ENCODE measurements at regions not wholly inside any gene's neighbourhood (a gene's known extent, or its start where the extent isn't known, plus 50 kb on each side); places are given as distances from the start of the nearest gene placed in this dataset.
A peak's percentile ranks its signal among the peaks of the same experiment; 100 is the strongest.

DNA sequence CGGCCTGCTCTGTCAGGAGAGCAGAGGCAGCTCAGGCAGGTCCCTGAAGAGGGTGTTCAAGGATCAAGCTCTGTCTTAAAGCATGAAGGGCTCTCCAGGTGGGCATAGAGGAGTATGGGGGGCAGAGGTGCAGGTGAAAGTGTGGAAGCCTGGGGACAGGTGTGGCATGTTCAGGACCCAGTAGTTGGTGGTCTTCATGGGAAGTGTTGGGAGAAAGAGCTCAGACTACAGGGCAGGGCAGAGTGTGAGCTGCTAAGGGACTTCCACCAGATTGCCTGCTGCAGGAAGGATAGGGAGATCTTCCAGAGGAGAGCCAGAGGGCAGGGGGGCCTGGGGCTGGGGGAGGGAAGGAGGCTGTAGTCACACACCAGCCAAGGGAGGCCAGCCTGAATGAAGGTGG lies 156.5 kb upstream of the GDF10 start:
- no peak for DNase-seq (ENCODE audit: low spot score)

DNA sequence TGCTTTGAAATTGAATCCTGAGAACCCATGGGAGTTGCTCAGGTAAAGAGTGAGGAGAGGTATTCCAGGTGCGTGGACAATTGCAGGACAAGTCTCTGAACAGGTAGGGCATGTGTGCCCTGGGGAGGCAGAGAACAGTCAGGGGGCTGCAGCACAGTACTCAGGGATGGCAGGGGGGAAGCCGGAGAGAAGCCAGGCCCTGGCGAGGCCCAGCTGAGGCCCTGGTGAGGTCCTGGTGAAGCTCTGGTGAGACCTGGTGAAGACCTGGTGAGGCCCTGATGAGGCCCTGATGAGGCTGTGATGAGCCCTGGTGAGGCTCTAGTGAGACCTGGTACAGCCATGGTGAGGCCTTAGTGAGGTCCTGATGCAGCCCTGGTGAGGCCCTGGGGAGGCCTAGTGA lies 155.5 kb upstream of the GDF10 start:
- DNase-seq (ENCODE audit: low spot score): no peak

DNA sequence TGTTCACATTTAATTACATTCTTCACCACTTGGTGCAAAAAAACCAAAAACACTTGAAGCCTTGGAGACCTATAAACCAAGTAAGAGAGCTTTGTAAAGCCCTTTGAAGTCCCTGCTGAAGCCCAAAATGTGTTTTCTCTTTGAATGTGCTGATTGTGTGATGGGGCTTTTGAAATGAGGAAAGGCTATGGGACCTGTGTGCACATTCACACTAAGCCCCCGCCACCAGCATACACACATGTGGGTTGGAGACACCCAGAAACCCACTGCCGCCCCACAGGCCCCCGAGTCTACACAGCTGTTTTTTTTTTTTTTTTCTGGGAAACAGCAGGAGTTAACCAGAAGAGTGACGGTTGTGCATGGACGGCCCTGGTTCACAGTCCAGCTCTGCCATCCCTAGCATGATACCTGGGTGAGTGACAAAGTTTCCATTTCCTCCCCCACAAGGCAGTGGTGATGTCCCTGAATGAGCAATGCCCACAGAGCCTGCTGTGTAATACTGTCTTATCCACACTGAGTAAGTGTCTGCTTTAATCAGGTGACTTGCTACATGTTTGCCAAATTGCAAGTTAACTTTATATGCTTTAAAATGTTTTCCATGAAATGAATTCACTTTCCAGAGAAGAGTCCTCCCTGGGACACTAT lies 154.6 kb upstream of the GDF10 start:
- no peak for DNase-seq (ENCODE audit: low spot score)

DNA sequence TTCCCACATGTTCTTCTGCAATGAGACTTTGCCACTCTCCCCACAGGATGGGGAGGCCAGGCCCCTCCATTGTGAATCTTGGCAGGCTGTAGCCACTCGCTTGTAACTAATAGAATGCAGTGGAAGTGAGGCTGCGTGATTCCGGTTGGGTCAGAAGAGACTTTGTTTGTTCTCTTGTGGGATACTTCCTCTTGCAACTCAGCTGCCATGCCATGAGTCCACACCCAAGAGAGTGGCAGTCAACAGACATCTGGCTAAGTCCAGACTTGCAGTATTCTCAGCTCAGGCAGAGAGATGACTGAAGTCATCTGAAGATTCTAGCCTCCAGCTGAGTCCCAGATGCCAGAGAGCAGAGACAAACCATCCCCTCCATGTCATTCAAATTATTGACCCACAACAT lies 153.4 kb upstream of the GDF10 start:
- no peak for DNase-seq (ENCODE audit: low spot score)

DNA sequence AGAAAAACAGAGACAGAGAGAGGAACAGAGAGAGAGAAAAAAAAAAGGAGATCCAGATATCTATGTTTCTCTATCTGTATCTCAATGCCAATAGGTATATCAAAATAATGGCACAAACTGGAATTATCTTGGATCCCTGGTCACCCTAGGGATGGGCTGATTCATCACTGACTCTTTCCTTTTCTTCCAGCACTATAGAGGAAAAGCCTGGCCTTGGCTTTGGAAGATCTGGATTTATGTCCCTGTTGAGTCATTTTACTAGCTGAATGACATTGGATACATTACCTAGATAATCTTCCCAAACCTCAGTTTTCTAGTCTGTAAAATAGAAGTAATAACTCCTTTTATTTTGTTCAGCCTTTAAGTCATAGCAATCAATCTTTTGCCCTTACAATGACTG lies 152.8 kb upstream of the GDF10 start:
- no peak for DNase-seq (ENCODE audit: low spot score)

DNA sequence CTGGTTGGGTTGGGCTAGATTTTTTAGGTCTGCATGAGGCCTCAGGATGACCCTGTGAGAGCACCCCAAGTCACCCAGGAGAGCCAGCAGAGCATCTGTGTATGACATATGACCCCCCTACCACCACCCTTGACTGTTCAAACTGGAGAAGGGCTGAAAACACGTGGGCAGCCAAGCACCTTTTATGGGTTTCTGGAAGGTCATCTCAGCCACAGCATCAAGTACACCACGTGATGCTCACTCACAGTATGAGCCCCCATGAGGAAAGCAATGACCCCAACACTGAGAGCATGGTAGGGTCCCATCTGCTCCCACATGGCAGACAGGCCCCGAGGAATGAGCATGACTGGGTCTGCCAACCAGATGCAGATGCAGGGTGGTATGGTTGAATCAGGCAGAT lies 149.4 kb upstream of the GDF10 start:
- no peak for DNase-seq (ENCODE audit: low spot score)

DNA sequence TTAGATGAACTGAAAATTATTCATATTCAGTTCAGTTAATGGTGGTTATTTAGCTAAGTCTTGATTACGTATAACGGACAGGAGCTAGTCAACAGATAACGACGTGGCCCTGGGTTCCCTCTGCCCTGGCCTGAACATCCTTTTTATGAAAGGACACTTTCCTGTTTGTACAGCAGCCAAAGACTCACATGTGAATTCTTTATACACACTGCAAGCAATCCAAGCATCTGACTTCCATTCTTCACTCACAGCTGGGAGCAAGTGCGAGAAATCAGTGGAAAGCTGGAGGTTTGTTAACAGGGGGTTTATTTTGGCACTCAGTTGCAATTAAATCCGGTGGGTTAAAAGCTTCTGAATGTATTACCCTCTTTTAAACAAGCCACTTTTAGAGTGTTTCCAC lies 148.1 kb upstream of the GDF10 start:
- DNase-seq (ENCODE audit: low spot score): no peak

DNA sequence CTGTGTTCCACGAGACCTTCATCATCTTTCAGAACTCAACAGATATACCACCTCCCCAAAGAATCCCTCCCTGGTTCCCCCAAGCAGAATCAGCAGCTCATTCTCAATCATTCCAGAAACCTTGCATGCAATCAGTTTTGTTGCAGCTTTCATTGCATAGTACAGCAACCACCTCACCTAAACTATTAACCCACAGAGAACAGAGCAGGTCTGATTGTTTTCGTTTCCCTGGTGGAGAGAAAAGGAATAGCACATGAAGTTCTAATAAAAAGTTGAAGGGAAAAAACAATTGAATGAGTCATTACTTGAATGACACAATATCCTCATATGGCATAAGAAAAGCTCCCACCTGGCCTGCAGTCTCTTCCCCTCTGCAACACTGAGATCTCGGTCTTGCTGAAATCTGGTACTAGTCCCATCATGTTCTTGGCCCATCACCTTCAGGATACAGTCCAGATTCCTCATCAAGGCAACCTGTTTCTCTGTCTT lies 147.1 kb upstream of the GDF10 start:
- DNase-seq (ENCODE audit: low spot score): no peak

DNA sequence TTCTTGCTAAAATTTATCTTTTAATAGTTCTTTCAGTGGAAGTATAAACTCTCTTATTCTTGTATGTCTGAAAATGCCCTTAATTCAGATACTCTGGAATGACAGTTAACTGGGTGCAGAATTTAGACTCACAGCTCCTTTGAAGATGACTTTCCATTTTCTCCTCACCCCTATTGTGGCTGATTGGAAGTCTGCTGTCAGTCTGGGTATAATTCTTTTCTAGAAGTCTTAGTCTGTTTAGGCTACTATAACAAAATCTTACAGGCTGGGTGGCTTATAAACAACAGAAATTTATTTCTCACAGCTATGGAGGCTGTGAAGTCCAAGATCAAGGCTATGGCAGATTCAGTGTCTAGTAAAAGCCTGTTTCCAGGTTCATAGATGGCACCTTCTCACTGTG lies 145.2 kb upstream of the GDF10 start:
- no peak for DNase-seq (ENCODE audit: low spot score)

DNA sequence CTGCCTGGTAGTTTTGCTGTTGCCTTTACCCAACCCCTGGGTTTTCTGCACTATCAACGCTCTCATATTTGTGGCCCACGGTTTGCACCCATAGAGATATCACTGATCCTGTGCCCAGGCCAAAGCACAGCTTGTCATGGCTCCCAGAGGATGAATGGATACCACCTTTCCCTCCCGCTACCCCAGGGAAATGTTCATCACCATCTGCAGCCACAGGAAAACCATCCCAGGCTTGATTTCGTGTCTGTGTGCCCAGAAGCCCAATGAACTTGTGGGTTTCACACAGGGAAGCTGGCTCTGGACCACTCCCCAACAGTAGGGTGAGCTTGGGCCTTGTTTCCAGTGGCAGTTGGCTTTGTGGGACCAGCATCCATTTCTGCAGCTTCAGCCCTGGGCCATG lies 143.1 kb upstream of the GDF10 start:
- no peak for DNase-seq (ENCODE audit: low spot score)

DNA sequence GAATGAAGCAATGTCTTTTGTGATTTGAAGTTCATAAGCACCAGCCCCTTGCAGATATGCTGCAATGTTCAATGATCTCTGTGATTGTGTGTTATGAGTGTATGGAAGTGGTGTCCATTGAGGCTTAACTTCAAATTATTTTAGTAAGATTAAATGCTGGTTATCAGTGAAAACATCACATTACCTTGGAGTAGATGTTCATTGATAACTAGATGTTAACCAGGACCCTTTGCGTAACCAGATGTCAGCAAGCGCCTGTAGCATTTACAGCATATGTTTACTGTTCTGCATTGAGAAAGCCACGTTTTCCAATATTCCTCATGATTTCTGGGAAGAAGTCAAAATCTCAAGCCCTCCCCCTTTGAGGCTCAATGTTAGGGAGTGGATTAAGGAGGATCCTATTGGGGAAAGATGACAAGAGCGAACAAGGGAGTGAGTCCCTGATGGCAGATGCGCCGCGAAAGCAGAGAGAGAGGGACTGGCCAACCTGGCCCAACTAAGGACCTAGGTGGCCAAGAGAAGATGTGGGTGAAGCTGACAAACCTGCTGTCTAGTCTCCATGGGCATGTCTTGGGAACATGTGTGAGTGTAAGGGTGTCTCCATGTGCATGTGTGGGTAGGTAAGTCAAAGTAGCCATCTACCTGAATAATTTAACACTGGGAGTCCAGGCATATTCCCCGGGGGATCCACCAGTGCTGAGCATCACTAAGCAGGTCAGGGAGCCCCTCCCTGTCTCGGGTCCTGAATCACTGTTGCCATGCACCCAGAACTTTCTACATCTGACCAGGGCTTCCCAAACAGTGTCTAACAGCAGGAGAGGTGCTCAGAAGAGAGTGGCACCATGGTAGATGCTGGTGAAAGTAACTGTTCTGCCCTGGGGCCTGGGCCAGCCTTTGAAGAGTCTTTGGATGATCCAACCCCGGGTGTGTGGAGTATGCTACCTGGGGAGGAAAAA lies 141.6 kb upstream of the GDF10 start:
- no peak for DNase-seq (ENCODE audit: low spot score)

DNA sequence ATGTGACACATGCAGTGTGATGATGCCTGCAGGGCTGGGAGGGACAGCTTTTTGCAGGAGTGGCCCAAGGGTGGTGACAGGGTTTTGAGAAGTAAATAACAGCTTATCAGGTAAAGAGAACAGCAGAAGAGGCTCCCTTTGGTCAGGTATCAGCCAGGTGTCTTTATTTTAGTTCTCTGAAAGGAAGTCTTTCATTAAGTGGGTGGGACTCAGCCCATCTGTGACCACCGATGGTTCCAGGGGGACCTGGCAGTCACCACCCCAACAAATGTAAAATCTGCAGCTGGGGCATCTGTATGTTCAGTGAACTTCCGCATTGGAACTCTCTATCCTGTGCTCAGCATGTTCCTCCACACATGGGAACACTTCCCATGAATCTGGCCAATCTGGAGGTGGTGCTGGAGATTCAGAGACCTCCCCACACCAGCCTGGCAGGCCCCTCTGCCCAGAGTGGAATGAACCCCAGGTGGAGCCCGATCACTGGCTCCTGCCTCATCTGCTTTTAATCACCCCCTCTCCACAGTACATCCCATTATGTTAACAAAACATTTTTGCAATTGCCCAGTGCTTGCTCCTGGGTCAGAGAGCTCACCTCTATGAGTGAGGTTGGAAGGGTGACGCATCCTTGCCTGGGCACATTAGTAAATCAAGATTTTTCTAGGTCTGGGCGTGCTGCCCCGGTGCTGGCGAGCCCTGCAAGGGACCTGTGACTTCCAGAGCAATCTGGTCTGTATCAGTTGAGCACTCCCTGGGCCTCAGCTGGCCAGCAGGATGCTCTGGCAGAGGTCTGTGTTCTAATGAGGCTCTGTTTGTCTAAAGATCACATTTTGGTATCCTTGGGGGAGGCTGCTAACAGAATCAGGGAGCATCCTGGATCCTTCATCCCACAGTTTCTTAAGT lies 140.4 kb upstream of the GDF10 start:
- DNase-seq (ENCODE audit: low spot score): no peak

DNA sequence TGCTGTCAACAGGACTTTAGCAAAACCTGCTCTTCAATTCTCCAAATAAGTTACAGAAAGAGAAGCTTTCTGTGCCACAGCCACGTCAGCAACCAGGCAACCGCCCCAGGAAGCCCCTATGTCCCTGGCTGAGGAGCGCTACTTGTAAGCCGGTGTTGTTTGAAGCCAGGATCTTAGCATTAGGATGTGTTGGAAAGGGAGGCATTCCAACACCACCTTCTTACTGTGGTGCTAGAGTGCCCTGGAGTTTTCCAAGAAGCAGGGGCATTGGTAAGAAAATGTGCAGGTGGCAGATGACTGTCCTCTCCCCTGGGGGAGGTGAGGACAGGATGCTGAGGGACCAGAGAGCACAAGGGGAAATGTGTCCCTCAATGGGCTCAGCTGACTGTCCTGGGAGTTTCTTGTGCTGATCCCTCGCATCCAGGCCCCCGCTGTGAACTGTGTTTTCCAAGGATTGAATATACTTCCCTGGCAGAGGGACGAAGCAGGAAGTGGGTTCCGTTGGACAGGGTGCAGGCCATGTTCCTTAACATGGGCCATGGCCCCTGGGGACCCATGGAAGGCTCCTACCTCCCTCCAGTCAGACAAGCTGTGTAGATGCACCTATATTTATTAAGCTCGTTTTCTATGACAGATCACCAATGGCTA lies 139.6 kb upstream of the GDF10 start:
- DNase-seq (ENCODE audit: low spot score): no peak

DNA sequence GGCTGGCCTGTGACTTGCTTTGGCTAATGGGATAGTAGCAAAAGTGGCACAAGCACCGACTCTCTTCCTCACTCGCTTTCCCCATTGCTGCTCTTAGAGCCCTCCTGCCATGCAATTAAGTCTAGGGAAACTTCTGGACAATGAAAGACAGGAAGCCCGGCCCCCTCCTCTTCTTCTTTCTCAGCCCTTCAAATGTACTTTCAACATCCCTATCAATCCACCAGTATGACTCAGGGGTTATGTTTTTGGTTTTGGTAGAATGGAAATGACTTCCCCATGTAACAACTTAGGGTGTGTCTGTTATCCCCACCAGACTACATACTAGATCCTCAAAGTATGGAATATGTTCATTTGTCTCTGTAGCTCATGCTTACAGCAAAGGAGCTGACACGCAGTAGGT lies 139.0 kb upstream of the GDF10 start:
- no peak for DNase-seq (ENCODE audit: low spot score)

DNA sequence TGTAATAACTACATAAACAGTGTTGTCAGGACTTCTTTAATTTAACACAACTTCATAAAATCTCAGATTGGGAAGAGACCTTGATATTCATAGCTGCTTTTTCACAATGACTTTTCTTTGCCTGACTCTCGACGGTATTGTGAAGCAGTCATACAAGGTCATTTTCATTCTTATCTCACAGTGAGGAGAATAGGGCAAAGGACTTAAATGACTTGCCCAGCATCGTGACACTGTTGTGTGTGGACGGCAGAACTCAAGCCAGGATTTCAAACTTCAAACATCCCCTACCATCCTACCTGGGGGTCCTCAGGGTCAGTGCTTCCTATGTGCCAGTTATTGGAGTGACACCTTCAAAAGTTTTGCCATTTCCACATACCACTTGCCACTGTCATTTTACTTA lies 138.5 kb upstream of the GDF10 start:
- no peak for DNase-seq (ENCODE audit: low spot score)

DNA sequence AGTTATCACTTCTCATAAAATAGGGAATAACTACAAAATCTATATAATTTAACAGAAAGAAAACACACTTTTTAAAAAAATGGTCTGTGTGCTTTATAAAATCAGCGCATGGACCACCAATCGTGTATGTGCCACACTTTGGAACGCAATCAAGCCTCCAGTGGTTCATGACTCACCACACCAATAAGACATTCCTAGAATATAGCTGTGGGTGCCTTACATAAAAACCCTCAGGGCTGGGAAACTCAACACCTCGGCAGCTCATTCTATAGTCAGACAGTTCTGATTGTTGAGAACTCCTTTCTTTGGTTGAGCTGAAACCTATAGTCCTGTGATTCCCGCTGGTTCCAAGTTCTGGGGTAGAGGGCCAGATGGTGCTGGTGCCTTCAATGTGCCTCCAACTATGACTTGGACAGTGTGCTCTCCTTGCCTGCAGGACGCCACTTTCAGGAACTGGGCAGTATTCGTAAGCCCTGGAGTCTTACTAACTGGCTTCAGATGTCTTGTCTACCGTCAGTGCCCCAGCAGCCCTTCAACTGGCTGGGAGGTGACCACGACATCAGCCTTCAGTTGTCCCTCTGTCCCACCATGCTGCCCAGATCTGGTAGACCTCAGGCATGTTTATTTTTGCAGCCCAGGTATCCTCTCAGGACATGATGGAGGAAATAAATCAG lies 135.7 kb upstream of the GDF10 start:
- no peak for DNase-seq (ENCODE audit: low spot score)

DNA sequence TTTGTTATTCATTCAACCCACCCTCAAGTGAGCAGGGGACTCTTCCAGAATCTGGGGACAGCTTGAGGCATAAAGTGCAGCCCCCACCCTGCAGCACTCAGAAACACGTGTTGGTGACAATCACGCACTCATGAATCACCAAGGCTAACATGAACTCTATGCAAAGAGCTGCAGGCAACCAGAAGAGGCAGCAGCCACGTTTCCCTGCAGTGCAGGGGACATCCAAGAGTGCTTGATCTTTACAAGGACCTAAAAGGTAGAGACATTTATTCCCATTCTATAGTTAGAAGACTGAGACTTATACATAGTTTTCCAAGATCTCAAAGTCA lies 135.2 kb upstream of the GDF10 start:
- DNase-seq (ENCODE audit: low spot score): no peak

DNA sequence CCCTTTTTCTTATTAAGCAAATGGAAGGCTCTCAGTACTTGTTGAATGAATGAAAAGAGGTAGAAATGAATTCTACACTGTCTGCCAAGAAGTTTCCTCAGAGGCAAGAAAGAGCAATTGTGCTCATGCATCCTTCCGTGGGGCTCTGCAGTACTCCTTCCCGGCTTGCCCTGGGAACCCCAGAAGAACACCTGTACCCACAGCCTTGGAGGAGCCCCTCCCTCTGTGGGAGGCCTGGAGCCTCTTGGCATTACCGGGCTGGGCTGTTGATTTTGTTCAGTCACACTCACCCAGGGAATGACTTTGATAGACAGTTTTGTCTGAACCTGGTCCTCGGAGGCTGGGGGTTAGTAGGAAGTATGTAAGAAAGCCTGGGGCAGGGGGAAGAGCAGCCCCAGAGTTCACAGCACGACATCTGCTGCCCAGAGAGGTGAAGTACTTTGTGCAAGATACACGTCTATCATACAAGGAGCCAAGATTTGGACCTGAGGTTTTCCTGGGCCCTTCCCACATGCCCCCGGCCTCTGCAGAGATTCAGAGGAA lies 134.8 kb upstream of the GDF10 start:
- peak; percentile 22 for DNase-seq (ENCODE audit: low spot score)

DNA sequence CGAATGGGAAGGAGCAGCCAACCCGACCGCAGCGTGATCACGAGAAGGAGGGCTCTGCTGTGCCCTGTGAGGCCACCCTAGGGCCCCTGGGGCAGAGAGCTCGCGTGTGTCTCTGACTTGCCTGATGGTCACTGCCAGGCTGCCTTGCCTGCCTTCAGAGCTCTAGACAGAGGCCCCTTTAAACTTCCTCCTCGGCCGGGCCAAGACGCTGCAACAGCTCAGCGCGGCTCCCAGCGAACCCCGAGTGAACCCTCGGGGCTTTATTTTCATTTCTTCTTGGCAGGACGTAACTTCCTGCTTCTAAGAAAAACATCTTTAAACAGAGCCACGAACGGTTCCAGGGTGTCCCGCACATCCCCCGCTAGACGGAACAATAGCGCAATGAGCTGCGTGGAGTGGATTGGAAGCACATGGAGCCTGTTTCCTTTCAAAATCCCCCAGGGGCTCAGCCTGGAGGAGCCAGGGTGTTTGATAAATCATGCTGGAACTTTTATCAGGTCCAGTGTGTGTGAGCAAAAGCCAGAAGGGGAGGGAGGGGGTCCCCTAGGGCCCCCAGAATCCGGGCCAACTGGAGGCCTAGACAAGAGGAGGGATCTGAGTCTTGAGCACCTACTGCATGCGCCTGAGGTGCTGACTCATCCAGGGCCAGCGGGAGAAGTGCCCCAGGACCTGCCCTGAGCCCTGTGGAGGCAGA lies 134.1 kb upstream of the GDF10 start:
- DNase-seq (ENCODE audit: low spot score): peak; percentile 55

DNA sequence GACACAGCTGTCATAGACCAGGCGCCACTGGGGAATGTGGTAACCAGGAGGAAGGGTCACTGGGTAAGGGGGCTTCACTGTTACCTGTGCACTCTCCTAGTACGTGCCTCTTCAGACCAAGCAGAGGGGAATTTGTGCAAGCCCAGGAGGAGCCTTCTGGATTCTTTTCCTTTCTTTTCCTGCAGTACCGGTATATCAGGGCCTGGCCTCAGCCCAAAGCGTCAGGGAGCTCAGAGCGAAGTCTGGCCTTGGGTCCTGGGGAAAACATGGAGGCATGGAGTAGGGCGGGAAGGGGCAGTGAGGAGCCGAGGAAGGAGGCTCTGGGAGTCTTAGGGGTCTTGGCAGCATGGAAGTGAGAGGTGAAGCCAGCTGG lies 133.6 kb upstream of the GDF10 start:
- no peak for DNase-seq (ENCODE audit: low spot score)

Data from CD4-positive, alpha-beta T cell treated with Interleukin-6 at 100 ng/mL for 8 hours (primary cell).